ENCODE measurements at regions not wholly inside any gene's neighbourhood (a gene's known extent, or its start where the extent isn't known, plus 50 kb on each side); places are given as distances from the start of the nearest gene placed in this dataset.

GRCh38 chr10:91167406-91167805 lies 53.1 kb upstream of the PCGF5 start:
- no peaks in the 10 kb centered on the region for H3K36me3 ChIP-seq (ENCODE audit: insufficient read depth, low read length, poor library complexity, severe bottlenecking)
- H3K27me3 ChIP-seq (replicated peaks; ENCODE audit: insufficient read depth, low read depth, low read length, poor library complexity) = peaks cover 55% of the 10 kb centered on the region
- POLR2A ChIA-PET (ENCODE audit: low non-redundant PET) = no interaction called here
- H3K4me3 ChIP-seq (ENCODE audit: low read depth, low read length, poor library complexity, severe bottlenecking) = no peak overlapping the region
- no peak overlapping the region for H3K27ac ChIP-seq (ENCODE audit: low read depth, low read length, poor library complexity, severe bottlenecking)
- no peaks in the 10 kb centered on the region for H3K9me3 ChIP-seq (ENCODE audit: low read depth, low read length, poor library complexity, severe bottlenecking)
- CTCF ChIA-PET = no interaction called here
- H3K4me1 ChIP-seq (ENCODE audit: insufficient read depth, low read length, poor library complexity, severe bottlenecking) = peaks cover 6% of the 10 kb centered on the region
- DNase-seq (ENCODE audit: low spot score) = no peak
- TF ChIP-seq CTCF (conservative IDR thresholded peaks at IDR 0.05; ENCODE audit: low read depth, low read length) (no peak), EZH2 (IDR thresholded peaks at IDR 0.05; ENCODE audit: borderline replicate concordance, low read depth, low read length, poor library complexity, severe bottlenecking) (no peak)
- intact Hi-C loops (cut with micrococcal nuclease; ENCODE audit: unreplicated experiment) = no loop called here
- BruUV-seq (replicated peaks) = no TSS peak

GRCh38 chr10:91170418-91170817 lies 50.0 kb upstream of the PCGF5 start:
- Histone ChIP-seq H3K9me3 (ENCODE audit: low read depth, low read length, poor library complexity, severe bottlenecking) (no peaks in the 10 kb centered on the region), H3K27ac (ENCODE audit: low read depth, low read length, poor library complexity, severe bottlenecking) (no peak overlapping the region), H3K27me3 (replicated peaks; ENCODE audit: insufficient read depth, low read depth, low read length, poor library complexity) (peaks cover 44% of the 10 kb centered on the region), H3K4me3 (ENCODE audit: low read depth, low read length, poor library complexity, severe bottlenecking) (no peak overlapping the region), H3K36me3 (ENCODE audit: insufficient read depth, low read length, poor library complexity, severe bottlenecking) (no peaks in the 10 kb centered on the region), H3K4me1 (ENCODE audit: insufficient read depth, low read length, poor library complexity, severe bottlenecking) (no peaks in the 10 kb centered on the region)
- ChIA-PET POLR2A (ENCODE audit: low non-redundant PET) (no interaction called here), CTCF (no interaction called here)
- BruUV-seq (replicated peaks) = no TSS peak
- TF ChIP-seq CTCF (conservative IDR thresholded peaks at IDR 0.05; ENCODE audit: low read depth, low read length) (no peak), EZH2 (IDR thresholded peaks at IDR 0.05; ENCODE audit: borderline replicate concordance, low read depth, low read length, poor library complexity, severe bottlenecking) (no peak)
- intact Hi-C loops (cut with micrococcal nuclease; ENCODE audit: unreplicated experiment) = no loop called here
- DNase-seq (ENCODE audit: low spot score) = no peak

Measured in A673 (cell line).